Skeletal muscle satellite cell (primary cell): ENCODE measurements at regions not wholly inside any gene's neighbourhood (a gene's known extent, or its start where the extent isn't known, plus 50 kb on each side); places are given as distances from the start of the nearest gene placed in this dataset.

Source experiments
- H3K27me3 ChIP-seq: 2 replicates; pipeline ENCODE4 v1.7.0; 2013; ENCODE audit warnings: low read length; ENCODE audit not compliant: control insufficient read depth, insufficient read depth
- H3K36me3 ChIP-seq: 2 replicates; pipeline ENCODE4 v1.7.0; 2013; ENCODE audit warnings: mild to moderate bottlenecking, control low read depth, low read length; ENCODE audit not compliant: insufficient read depth
- H3K4me1 ChIP-seq: 2 replicates; pipeline ENCODE4 v1.7.0; 2013; ENCODE audit warnings: low read length; ENCODE audit not compliant: control insufficient read depth, insufficient read depth
- H3K4me2 ChIP-seq: 2 replicates; pipeline ENCODE4 v1.7.0; 2013; ENCODE audit warnings: mild to moderate bottlenecking, low read length
- H3K4me3 ChIP-seq: 2 replicates; pipeline ENCODE4 v1.7.0; 2013; ENCODE audit warnings: low read length
- H3K9ac ChIP-seq: 2 replicates; pipeline ENCODE4 v1.7.0; 2013; ENCODE audit warnings: mild to moderate bottlenecking, low read depth, low read length, moderate library complexity
- H3K9me3 ChIP-seq: replicated peaks from 2 replicates; pipeline ENCODE4 v1.7.0; 2013; ENCODE audit warnings: mild to moderate bottlenecking, control low read depth, low read length

DNA sequence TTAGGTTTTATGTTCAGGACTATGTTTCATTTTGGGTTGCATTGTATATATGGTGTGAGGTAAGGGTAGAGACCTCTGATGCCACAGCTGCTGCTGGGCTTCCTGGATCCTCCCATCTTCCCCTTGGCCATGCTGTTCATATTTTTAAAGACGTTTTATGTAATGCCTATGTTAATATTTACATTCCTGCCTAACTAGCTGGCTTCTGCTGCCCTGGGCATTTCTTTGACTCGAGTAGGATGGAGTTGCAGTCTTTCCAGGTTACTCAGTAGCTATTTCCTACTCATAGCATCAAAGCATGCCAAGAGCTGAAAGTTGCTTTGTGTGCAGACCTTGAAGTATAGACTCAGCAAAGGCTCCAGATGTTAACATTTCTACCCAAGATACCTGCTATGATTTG is 220.5 kb upstream of the CADM1 start:
- H3K4me1 ChIP-seq = no peaks in the 10 kb centered on the region
- peaks cover 6% of the 10 kb centered on the region for H3K9me3 ChIP-seq
- H3K36me3 ChIP-seq = no peaks in the 10 kb centered on the region
- no peak overlapping the region for H3K4me2 ChIP-seq
- H3K9ac ChIP-seq = no peak overlapping the region
- no peaks in the 10 kb centered on the region for H3K27me3 ChIP-seq
- H3K4me3 ChIP-seq = no peak overlapping the region

- peaks cover 2% of the 10 kb centered on the region for H3K9me3 ChIP-seq
- H3K27me3 ChIP-seq = no peaks in the 10 kb centered on the region
- H3K4me3 ChIP-seq = no peak overlapping the region
- H3K9ac ChIP-seq = no peak overlapping the region
- no peaks in the 10 kb centered on the region for H3K36me3 ChIP-seq
- H3K4me1 ChIP-seq = no peaks in the 10 kb centered on the region
- H3K4me2 ChIP-seq = no peak overlapping the region
These were observed 218.5 kb upstream of the CADM1 start for GRCh38 chr11:115722711-115723110.

- H3K4me3 ChIP-seq = no peak overlapping the region
- peaks cover 2% of the 10 kb centered on the region for H3K9me3 ChIP-seq
- no peak overlapping the region for H3K4me2 ChIP-seq
- H3K4me1 ChIP-seq = no peaks in the 10 kb centered on the region
- no peaks in the 10 kb centered on the region for H3K36me3 ChIP-seq
- no peaks in the 10 kb centered on the region for H3K27me3 ChIP-seq
- H3K9ac ChIP-seq = no peak overlapping the region
These were observed 217.2 kb upstream of the CADM1 start for GRCh38 chr11:115721296-115721995.

DNA sequence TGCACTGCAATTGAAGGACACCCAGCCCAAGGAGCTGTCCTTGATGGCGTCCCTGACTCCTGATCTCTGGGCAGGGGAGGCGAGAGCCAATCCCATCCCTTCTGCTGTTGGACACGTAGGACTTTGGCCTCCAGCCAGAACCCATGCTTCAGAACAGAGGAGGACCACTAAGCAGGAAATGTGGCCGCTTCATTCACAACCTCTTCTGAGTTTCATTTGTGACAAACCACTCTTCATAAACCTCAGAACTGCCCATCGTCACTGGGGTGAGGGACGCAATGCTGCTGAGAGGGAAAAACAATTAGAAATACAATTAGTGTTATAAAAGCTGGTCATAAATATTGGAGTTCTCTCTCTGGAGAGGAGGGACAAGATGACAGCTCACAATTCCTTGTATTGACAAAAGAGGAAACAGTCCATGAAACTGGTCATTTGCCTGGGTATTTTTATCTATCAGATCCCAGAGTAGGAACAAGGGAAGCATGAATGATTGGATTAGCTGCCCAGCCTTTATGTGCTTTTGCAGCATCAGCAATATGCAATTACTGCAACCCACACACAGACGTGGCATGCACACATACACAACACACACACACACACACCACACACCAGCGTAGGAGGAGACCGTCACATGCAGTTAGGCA is 216.5 kb upstream of the CADM1 start:
- H3K9ac ChIP-seq = no peak overlapping the region
- H3K27me3 ChIP-seq = no peaks in the 10 kb centered on the region
- no peaks in the 10 kb centered on the region for H3K4me1 ChIP-seq
- peaks cover 2% of the 10 kb centered on the region for H3K9me3 ChIP-seq
- no peak overlapping the region for H3K4me3 ChIP-seq
- no peaks in the 10 kb centered on the region for H3K36me3 ChIP-seq
- H3K4me2 ChIP-seq = no peak overlapping the region

DNA sequence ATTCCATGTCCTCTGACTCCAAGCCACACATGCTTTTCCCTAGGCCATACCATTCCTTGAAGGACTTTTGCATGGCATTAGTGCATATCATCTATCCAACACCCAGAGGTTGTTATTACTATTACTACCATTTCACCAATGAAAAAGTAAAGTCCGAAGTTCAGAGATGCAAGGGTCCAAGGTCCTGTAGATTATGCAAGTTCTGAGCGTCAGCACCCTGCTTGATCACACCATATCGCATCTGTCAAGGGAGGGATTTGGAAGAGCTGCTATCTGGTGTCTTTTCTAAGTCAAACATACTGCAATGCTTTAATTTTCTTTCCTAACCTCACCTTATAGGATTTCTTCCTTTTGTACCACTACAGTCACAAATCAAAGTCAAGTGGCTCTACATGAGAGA is 214.7 kb upstream of the CADM1 start:
- H3K9me3 ChIP-seq = peaks cover 5% of the 10 kb centered on the region
- no peak overlapping the region for H3K9ac ChIP-seq
- H3K4me1 ChIP-seq = no peaks in the 10 kb centered on the region
- H3K4me3 ChIP-seq = no peak overlapping the region
- no peaks in the 10 kb centered on the region for H3K36me3 ChIP-seq
- no peak overlapping the region for H3K4me2 ChIP-seq
- H3K27me3 ChIP-seq = no peaks in the 10 kb centered on the region

- no peak overlapping the region for H3K4me3 ChIP-seq
- H3K4me2 ChIP-seq = no peak overlapping the region
- H3K27me3 ChIP-seq = no peaks in the 10 kb centered on the region
- no peak overlapping the region for H3K9ac ChIP-seq
- peaks cover 5% of the 10 kb centered on the region for H3K9me3 ChIP-seq
- no peaks in the 10 kb centered on the region for H3K4me1 ChIP-seq
- H3K36me3 ChIP-seq = no peaks in the 10 kb centered on the region
These were observed 213.9 kb upstream of the CADM1 start for GRCh38 chr11:115718106-115718505.

DNA sequence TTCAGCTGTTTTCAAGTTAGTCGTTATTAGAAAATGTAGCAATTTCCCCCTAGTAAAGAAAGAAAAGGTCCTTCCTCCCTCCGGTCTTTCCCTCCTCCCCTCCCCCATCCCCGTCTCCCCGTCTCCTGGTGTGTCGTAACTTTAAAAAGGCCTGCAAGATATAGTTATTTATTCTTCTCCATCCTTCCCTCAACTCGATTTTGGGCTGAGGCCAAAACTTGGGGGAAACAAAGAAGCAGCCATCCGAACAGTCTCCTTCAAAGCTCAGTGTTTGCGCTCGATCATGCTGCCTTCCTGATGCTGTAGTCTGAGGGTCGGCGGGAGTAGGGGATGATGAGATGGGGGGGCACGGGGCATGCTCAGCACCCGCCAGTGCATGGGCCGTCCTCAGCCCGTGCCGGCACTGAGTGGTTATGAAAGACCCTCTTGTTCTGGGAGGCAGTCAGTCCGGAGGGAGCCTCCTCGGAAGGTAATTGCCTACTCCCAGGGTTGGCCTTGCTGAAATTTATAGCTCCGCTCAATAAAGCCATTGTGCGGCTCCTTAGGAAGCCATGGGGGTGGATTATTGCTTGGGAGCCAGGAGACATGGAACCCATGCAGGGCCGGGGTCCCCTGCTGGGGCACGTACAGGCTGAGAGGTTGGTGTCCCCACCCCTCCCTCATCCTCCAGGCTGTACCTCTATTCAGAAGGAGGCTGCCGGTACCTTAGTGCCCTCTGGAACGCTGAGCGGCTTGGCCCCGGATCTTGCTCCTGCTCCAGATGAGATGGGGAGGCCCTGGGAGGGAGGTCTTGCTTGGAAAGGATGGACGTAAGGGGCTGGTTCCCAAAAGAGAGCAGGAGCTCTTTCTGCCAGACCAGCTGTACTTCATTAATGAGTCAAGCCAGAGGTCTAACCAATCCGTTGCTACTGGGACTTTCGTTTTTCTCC is 212.7 kb upstream of the CADM1 start:
- Histone ChIP-seq H3K4me2 (no peak overlapping the region), H3K9ac (no peak overlapping the region), H3K4me3 (no peak overlapping the region), H3K9me3 (peaks cover 5% of the 10 kb centered on the region), H3K27me3 (no peaks in the 10 kb centered on the region), H3K36me3 (no peaks in the 10 kb centered on the region), H3K4me1 (no peaks in the 10 kb centered on the region)

GRCh38 chr11:115716080-115716479 is 211.9 kb upstream of the CADM1 start:
- no peak overlapping the region for H3K4me3 ChIP-seq
- peaks cover 5% of the 10 kb centered on the region for H3K9me3 ChIP-seq
- H3K27me3 ChIP-seq = no peaks in the 10 kb centered on the region
- no peak overlapping the region for H3K4me2 ChIP-seq
- no peaks in the 10 kb centered on the region for H3K4me1 ChIP-seq
- no peaks in the 10 kb centered on the region for H3K36me3 ChIP-seq
- H3K9ac ChIP-seq = no peak overlapping the region

GRCh38 chr11:115715251-115715770 is 211.1 kb upstream of the CADM1 start:
- peaks cover 3% of the 10 kb centered on the region for H3K9me3 ChIP-seq
- no peak overlapping the region for H3K4me2 ChIP-seq
- no peak overlapping the region for H3K4me3 ChIP-seq
- H3K4me1 ChIP-seq = no peaks in the 10 kb centered on the region
- no peaks in the 10 kb centered on the region for H3K36me3 ChIP-seq
- no peak overlapping the region for H3K9ac ChIP-seq
- no peaks in the 10 kb centered on the region for H3K27me3 ChIP-seq

GRCh38 chr11:115712296-115712695 is 208.1 kb upstream of the CADM1 start:
- Histone ChIP-seq H3K36me3 (no peaks in the 10 kb centered on the region), H3K9me3 (peaks cover 3% of the 10 kb centered on the region), H3K4me2 (no peak overlapping the region), H3K4me3 (no peak overlapping the region), H3K9ac (no peak overlapping the region), H3K4me1 (no peaks in the 10 kb centered on the region), H3K27me3 (no peaks in the 10 kb centered on the region)

DNA sequence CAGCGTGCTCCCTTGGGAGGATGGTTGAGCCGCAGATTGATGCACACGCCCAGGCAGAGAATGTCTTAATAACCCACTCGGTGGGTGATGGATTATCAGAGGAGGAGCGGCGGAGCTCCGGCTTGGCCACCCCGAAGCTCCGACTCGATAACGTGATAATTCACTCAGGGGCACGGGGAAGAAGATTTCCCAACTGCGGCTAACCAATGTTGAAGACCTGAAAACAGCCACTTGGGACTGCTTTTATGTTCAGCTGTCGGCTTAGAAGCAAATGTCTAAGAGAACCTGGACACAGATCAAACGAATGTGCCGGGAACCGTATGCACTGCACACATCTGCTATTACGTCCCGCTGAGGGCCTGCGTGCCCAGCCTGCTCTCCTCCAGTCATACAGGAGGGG is 206.8 kb upstream of the CADM1 start:
- no peaks in the 10 kb centered on the region for H3K36me3 ChIP-seq
- H3K4me1 ChIP-seq = no peaks in the 10 kb centered on the region

More for the DNA sequence above, 206.8 kb upstream of the CADM1 start:
- Histone ChIP-seq H3K9me3 (peaks cover 3% of the 10 kb centered on the region), H3K4me2 (no peak overlapping the region), H3K27me3 (no peaks in the 10 kb centered on the region), H3K9ac (no peak overlapping the region), H3K4me3 (no peak overlapping the region)
